ENCODE measurements at regions not wholly inside any gene's neighbourhood (a gene's known extent, or its start where the extent isn't known, plus 50 kb on each side); places are given as distances from the start of the nearest gene placed in this dataset.
"Not testable (repeated sequence)": the region's sequence is repeated elsewhere in the genome, so short reads cannot be mapped to it uniquely, and the experiment has no call there.

DNA sequence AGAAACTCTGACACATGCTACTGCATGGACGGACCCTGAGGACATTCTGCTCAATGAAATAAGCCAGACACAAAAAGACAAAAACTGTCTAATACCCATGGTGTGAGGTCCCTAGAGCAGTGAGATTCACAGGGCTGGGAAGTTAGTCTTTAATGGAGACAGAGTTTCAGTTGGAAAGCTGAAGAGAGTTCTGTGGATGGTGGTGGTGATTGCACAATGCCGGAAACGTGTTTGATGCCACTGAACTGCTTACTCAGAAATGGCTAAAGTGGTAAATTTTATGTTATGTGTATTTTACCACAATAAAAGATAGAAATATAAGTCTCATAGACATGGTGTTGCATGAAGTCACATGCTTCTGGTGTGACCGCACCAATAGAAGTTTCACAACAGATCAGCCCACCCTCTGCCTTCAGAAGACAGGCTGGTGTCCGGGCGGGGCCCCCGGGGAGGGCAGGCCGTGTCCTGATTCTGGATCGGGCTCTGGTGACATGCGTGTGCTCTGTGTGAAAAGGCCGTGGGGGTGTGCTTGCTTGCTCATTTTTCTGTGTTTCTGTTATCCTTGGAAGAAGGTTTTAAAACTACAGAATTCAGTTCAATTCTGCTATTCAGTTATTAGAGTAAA lies 108.5 kb upstream of the ZNF469 start:
- DNase-seq, result not testable (repeated sequence)

DNA sequence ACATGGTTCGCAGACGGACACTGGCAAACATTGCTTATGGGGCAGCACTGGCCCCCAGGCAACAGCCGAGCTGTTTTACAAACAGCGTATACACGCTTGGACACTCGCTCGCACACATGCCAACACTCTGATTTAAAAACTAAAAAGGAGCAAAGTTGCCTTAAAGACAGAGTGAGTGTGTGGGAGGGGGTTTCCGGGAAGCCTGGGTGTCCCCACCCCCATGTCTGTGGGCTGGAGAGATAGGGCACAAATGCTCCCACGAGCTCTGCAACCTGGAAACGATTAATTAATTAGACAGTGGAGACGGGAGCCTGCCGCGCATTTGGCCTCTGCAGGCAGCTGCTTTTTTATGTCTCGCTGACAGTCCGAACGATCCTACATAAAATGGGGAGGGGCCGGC lies 107.9 kb upstream of the ZNF469 start:
- no peak for DNase-seq

DNA sequence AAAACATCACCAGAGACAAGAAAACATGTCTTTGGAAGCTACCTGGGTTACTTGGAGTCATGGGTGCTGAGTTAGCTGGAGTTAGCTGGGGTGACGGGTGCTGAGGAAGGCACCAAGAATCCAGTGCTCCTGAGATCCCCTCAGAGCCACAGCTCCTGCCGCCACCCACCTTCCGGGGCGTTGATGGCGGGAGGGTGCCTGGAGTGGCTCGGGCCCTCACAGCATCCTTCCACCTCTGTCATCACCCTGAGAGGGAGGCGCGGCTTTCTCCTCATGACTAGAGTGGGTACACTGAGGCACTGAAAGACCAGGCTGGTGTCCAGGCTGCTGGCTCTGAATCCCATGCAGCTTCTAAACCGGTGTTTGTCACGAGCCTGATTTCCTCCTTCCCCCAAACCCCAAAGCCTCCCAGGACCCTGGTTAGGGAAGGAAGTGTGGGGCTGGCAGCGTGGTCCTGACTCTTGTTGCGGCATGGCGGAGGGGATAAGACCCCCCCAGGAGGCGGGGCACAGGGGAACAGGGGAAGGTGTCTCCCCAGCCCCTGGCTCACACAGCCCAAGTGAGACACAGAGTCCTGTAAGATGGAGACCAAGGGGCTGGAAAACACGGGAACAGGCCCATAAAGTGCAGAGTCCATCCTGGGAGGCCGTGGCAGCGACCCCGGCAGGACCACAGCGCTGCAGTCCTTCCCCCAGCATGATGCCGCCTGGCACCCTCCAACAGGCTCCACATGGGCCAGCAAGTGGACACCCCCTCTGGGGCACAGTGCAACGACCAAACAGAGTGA lies 107.2 kb upstream of the ZNF469 start:
- DNase-seq, result not testable (repeated sequence)

- not testable (repeated sequence) for DNase-seq
Measured at GRCh38 chr16:88276123-88276588, 106.6 kb upstream of the ZNF469 start.

- DNase-seq, result no peak
Measured at GRCh38 chr16:88276591-88276990, 106.2 kb upstream of the ZNF469 start.

DNA sequence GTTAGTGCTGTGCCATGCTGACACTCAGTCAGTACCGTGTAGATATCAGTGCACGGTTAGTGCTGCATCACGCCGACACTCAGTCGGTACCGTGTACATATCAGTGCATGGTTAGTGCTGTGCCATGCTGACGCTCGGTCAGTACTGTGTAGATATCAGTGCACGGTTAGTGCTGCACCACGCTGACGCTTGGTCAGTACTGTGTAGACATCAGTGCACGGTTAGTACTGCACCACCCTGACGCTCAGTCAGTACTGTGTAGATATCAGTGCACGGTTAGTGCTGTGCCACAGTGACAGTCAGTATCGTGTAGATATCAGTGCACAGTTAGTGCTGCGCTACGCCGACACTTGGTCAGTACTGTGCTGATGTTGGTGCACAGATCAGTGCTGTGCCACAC lies 102.8 kb upstream of the ZNF469 start:
- DNase-seq, result no peak

DNA sequence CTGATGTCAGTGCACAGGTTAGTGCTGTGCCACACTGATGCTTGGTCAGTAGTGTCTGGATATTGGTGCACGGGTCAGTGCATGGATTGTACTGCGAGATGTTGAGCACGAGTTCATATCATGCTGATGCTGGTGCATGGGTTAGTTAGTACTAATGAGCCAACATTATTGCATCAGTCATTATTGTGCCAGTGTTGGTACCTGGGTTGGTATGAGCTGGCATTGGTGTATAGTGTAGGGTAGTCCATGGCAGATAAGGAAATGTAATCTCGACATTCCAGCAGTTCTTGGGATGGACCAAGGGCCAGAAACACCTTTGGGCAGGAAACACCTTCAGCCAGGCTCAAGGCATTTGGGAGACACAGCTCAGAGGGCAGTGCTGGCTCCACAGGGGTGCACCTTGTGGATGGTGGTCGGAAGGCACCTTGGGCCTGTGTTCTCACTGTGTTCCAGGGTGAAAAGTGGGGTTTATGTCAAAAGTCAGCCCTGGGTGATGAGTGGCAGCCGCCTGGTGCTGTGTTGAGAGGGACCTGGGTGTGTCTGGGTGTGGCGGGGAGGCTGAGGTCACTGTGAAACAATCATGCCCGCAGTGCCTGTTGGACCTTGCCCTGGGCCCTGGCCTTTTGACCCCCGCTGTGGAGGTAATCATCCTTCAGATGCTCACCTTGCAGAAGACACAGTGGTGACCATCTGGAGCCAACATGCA lies 100.7 kb upstream of the ZNF469 start:
- no peak for DNase-seq

GRCh38 chr16:88282564-88283395 lies 100.0 kb upstream of the ZNF469 start:
- no peak for DNase-seq

GRCh38 chr16:88283596-88283995 lies 99.2 kb upstream of the ZNF469 start:
- DNase-seq, result no peak

GRCh38 chr16:88284101-88284500 lies 98.7 kb upstream of the ZNF469 start:
- DNase-seq, result no peak

- DNase-seq, result no peak
Measured at GRCh38 chr16:88284626-88285513, 97.9 kb upstream of the ZNF469 start.

DNA sequence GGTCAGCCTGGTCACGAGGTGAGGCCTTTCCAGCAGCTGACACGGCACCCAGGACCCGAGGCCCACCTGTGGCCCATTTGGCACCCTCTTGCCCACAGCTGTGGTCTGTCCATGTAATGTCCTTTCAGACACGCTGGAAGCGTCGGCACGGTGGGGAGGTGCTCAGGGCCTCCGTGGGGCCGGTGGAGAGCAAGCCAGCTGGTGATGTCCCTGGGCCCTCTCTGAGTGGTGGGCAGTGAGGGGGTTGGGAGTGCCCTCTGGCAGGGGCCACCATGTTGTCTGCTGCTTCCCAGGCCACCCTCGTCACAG lies 97.3 kb upstream of the ZNF469 start:
- no peak for DNase-seq

GRCh38 chr16:88286301-88286923 lies 96.3 kb upstream of the ZNF469 start:
- no peak for DNase-seq

DNA sequence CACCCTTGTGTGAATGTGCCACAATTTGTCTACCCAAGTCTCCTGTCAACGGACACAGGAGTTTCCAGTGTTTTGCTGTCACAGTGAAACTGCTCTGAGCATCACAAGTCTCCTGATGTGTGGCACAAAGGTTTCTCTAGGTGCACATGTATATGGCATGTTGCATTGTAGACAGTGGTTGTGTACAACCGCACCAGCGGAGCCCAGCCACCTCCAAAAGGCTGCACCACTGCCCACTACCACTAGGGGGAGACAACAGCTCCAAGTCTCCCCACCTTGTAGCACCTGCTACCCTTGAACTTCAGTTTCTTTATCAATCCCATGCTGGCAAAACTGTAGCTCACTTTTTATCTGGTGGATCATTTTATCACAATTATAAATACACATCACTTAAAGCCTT lies 95.5 kb upstream of the ZNF469 start:
- DNase-seq, result no peak

DNA sequence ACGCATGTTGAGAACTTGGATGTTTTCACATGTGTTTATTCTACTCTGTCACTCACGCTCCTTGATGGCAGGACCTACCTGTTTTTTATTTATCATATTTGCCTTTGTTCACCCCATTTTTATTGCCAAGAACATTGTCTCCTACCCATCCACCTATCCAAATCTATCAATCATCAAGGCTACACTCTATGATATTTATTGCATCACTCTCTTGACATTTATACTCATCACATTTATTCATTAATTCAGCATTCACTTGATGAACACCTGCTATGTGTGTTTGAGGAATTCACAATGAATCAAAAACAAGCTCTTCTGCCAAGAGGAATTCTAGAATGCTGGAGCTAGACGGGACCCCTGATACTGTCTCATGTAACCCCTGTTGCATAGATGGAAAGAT lies 94.5 kb upstream of the ZNF469 start:
- no peak for DNase-seq

DNA sequence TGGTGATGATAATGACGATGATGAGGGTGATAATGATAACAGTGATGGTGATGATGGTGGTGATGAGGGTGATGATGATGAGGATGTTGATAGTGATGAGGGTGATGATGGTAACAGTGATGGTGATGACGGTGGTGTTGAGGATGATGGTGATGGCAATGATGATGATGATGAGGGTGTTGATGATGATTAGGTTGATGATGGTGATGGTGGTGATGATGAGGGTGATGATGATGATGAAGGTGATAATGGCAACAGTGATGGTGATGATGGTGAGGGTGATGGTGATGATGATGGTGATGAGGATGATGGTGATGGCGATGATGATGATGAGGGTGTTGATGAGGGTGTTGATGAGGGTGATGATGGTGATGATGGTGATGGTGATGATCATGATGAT lies 93.8 kb upstream of the ZNF469 start:
- DNase-seq, result no peak

DNA sequence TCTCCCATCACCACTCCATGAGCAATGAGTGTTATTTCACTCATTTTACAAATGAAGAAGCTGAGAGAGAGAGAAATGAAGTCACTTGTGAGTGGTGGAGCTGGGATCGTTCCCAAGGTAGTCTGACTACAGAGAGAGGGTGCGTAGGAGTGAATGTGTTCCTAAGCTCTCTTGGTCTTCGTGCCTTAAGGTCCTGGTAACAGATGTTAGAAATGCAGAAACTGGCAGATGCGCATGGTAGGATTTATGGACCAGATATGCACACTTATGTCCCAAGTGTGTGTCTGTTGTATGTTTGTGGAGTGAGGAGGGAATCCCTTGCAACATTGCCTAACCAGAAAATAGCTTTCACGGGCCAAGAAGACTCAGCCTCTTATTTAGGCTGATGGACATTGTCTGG lies 93.2 kb upstream of the ZNF469 start:
- no peak for DNase-seq

DNA sequence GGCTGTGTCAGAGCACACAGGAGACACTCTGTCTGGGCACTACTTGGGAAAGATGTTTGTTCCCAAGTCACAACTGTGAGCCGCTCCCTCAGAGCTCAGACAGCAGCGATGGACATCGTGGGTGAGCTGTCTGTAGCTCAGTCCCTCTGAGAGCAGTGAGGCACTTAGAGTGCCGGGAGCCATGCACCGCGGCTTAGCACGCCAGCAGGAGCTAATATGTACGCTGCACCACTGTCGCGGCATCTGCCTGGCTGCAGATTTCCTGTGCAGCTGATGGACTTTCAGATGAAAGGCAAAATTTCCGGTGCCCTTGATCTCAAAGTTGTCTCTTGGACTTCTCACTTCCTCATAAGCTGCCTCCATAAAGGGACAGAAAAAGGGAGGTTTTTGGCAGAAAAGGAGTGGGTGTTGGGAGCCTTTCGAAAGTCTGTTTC lies 92.8 kb upstream of the ZNF469 start:
- no peak for DNase-seq

DNA sequence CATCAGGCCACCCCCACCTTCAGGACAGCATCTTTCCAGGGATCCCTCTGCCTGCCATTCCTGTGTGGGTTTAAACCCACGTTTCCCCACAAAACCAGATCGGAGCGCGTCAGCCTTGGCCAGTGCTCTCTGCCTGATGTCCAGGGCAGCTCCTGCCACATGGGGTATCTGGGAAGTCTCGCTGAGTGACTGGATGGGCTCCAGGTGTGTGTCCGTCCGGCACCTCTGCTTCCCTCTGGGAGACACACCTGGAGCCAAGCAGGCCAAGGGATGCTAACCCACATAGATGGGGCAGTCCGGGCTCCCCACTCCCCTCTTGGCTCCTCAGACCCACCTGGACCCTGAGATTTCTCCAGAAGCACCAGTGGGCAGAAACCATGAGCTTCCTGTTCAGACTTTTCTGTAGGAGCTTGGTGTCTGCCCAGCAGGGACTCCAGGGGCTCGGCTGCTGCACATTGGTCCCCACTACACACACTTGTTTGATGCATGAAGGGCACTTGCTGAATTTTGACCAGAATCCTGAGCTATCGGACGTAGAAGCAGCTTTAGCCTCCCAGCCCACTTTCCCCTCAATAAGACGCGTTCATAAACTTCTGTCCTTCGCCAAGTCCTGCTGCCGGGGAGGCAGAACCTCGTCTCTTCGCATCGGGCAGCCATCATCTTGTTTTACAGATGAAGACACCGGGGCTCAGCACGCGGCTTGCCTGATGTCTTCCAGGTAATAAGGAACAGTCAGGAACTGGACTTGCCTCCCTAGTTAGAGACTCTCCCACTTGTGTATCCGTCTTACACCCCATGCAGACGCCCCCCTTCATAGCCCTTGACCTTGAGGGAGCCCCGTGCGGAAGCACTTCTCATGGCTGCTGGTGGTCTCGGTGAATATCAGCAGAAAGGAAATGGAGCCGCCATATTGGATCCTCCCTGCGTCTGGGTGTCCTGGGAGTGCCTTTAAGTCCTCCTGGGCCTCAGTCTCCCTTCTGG lies 91.6 kb upstream of the ZNF469 start:
- no peak for DNase-seq
